HG03045 (cell line): ENCODE measurements at regions not wholly inside any gene's neighbourhood (a gene's known extent, or its start where the extent isn't known, plus 50 kb on each side); places are given as distances from the start of the nearest gene placed in this dataset.
"Not testable (repeated sequence)": the region's sequence is repeated elsewhere in the genome, so short reads cannot be mapped to it uniquely, and the experiment has no call there.

Source experiments
- ATAC-seq: cut with Tn5 transposase; IDR thresholded peaks from one replicate; pipeline ENCODE4 v1.9.1; 2021; ENCODE audit warnings: mild to moderate bottlenecking, moderate library complexity; ENCODE audit not compliant: unreplicated experiment

GRCh38 chr18:55907453-55908175 is 319.6 kb upstream of the TCF4 start:
- ATAC-seq, result no peak

- ATAC-seq, result no peak
Observed at GRCh38 chr18:55906536-55906935, 318.5 kb upstream of the TCF4 start.

GRCh38 chr18:55903911-55904310 is 315.9 kb upstream of the TCF4 start:
- ATAC-seq, result no peak

- no peak for ATAC-seq
Observed at GRCh38 chr18:55900380-55900779, 312.4 kb upstream of the TCF4 start.

- ATAC-seq, result no peak
Observed at GRCh38 chr18:55897091-55897689, 309.2 kb upstream of the TCF4 start.

GRCh38 chr18:55893948-55894347 is 306.0 kb upstream of the TCF4 start:
- no peak for ATAC-seq

- not testable (repeated sequence) for ATAC-seq
Observed at GRCh38 chr18:55892862-55893813, 305.1 kb upstream of the TCF4 start.

- ATAC-seq, result no peak
Observed at GRCh38 chr18:55886886-55887285, 298.9 kb upstream of the TCF4 start.

- no peak for ATAC-seq
Observed at GRCh38 chr18:55884498-55884897, 296.5 kb upstream of the TCF4 start.

GRCh38 chr18:55880617-55881016 is 292.6 kb upstream of the TCF4 start:
- ATAC-seq, result no peak

GRCh38 chr18:55879331-55879730 is 291.3 kb upstream of the TCF4 start:
- no peak for ATAC-seq

GRCh38 chr18:55878224-55878623 is 290.2 kb upstream of the TCF4 start:
- ATAC-seq, result no peak

GRCh38 chr18:55877321-55877720 is 289.3 kb upstream of the TCF4 start:
- ATAC-seq, result no peak

GRCh38 chr18:55876254-55876653 is 288.3 kb upstream of the TCF4 start:
- ATAC-seq, result no peak

GRCh38 chr18:55875371-55875901 is 287.4 kb upstream of the TCF4 start:
- no peak for ATAC-seq

GRCh38 chr18:55869556-55870501 is 281.8 kb upstream of the TCF4 start:
- no peak for ATAC-seq

GRCh38 chr18:55868909-55869308 is 280.9 kb upstream of the TCF4 start:
- no peak for ATAC-seq

GRCh38 chr18:55866886-55867285 is 278.9 kb upstream of the TCF4 start:
- ATAC-seq, result no peak

- ATAC-seq, result no peak
Observed at GRCh38 chr18:55866006-55866405, 278.0 kb upstream of the TCF4 start.

GRCh38 chr18:55864281-55864680 is 276.3 kb upstream of the TCF4 start:
- ATAC-seq, result no peak
